Left cardiac atrium (tissue), 4 donors: ENCODE measurements at regions not wholly inside any gene's neighbourhood (a gene's known extent, or its start where the extent isn't known, plus 50 kb on each side); places are given as distances from the start of the nearest gene placed in this dataset.

Experiments
- ATAC-seq, 2 donors: fragments of 200-7000 bp; cut with Tn5 transposase; one replicate each; pipeline ENCODE4 v1.9.1; 2020; ENCODE audit warnings: mild to moderate bottlenecking in 2 of 2, moderate library complexity in 2 of 2
- DNase-seq: peaks from one replicate; pipeline ENCODE4 v3.0.0-alpha.2; 2020
- intact Hi-C, 2 donors: fragments of 100-400 bp; cut with DNase I; formaldehyde crosslinking; loops; one replicate each; pipeline versions ENCODE4 v1.14.1 to v1.15.1; 2022 to 2023
- donor health status: DM: no; HTN: yes; CAD: no.
- donor health status: DM: no; HTN: yes; CAD: no; lungs with severe emphysema.
- donor health status: DM: yes; HTN: yes; CAD: no.
- donor health status: Dilated cardiomyopathy.

DNA sequence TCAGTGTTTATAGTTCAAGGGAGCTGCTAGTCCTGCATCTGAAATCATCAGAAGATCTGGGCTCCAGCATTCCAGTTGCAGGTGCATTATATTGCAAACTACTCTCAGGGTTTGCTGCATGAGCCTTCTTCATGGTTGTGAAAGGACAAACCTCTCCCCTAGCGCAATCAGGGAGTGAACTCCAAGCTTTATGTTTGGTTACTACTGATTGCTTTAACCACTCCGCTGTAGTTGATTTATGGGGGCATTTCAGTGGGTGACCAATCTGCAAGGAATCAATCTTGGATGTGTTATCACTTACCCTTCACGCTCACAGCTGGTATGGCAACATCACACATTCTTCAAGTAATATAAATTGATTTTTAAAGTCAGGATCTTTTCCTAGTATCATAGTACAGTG, 552.1 kb downstream of the SPOCK3 start:
- no peak for DNase-seq
- no peak for ATAC-seq
- intact Hi-C loops = no loop called here
